HUES64 (cell line): ENCODE measurements at regions not wholly inside any gene's neighbourhood (a gene's known extent, or its start where the extent isn't known, plus 50 kb on each side); places are given as distances from the start of the nearest gene placed in this dataset.

Experiments used
- H3K27ac ChIP-seq: 2 replicates; pipeline ENCODE4 v1.7.0; 2013; ENCODE audit warnings: low read depth, low read length, inconsistent platforms
- H3K27me3 ChIP-seq: 2 replicates; pipeline ENCODE4 v1.6.1; 2013; ENCODE audit warnings: mild to moderate bottlenecking, low read length; ENCODE audit not compliant: insufficient read depth
- H3K36me3 ChIP-seq: 2 replicates; pipeline ENCODE4 v1.6.1; 2013; ENCODE audit warnings: mild to moderate bottlenecking, low read length; ENCODE audit not compliant: insufficient read depth
- H3K4me1 ChIP-seq: 2 replicates; pipeline ENCODE4 v1.6.1; 2013; ENCODE audit warnings: mild to moderate bottlenecking, low read length, moderate library complexity; ENCODE audit not compliant: insufficient read depth
- H3K4me3 ChIP-seq: 2 replicates; pipeline ENCODE4 v1.5.1; 2013; ENCODE audit warnings: mild to moderate bottlenecking, low read length, moderate library complexity
- H3K9ac ChIP-seq: 2 replicates; pipeline ENCODE4 v1.6.1; 2013; ENCODE audit warnings: mild to moderate bottlenecking, low read depth, low read length
- H3K9me3 ChIP-seq: 2 replicates; pipeline ENCODE4 v1.6.1; 2013; ENCODE audit warnings: low read depth, low read length; ENCODE audit not compliant: insufficient read depth
- WGBS: fragments of 150-250, 120-280 bp; methylation state at CpG from one replicate; pipeline ENCODE4 v1.1.7; 2013; ENCODE audit warnings: missing lambda C conversion rate; 5-methylcytosine and 5-hydroxymethylcytosine counted together

GRCh38 chr1:218139761-218140160 lies 145.3 kb upstream of the RRP15 start:
- Histone ChIP-seq H3K36me3 (no peaks in the 10 kb centered on the region), H3K4me1 (no peaks in the 10 kb centered on the region), H3K27me3 (no peaks in the 10 kb centered on the region), H3K9me3 (no peaks in the 10 kb centered on the region), H3K4me3 (no peak overlapping the region), H3K27ac (no peak overlapping the region), H3K9ac (no peak overlapping the region)
- WGBS: 94% methylated on average over 4 of the region's 4 CpGs

GRCh38 chr1:218156595-218156994 lies 128.5 kb upstream of the RRP15 start:
- H3K36me3 ChIP-seq: no peaks in the 10 kb centered on the region
- H3K27me3 ChIP-seq: peaks cover 10% of the 10 kb centered on the region
- 4% methylated on average over 15 of the region's 15 CpGs for WGBS
- H3K9me3 ChIP-seq: no peaks in the 10 kb centered on the region
- H3K4me1 ChIP-seq: peaks cover 11% of the 10 kb centered on the region
- no peak overlapping the region for H3K27ac ChIP-seq
- no peak overlapping the region for H3K9ac ChIP-seq
- peak overlapping the region; percentile 26 for H3K4me3 ChIP-seq

GRCh38 chr1:218163371-218163770 lies 121.7 kb upstream of the RRP15 start:
- Histone ChIP-seq H3K4me1 (peaks cover 18% of the 10 kb centered on the region), H3K27ac (no peak overlapping the region), H3K36me3 (no peaks in the 10 kb centered on the region), H3K9me3 (no peaks in the 10 kb centered on the region), H3K9ac (no peak overlapping the region), H3K27me3 (peaks cover 52% of the 10 kb centered on the region), H3K4me3 (peak overlapping the region; percentile 76; the same call in 1 of the 2 replicates)
- WGBS: 82% methylated on average over 3 of the region's 7 CpGs

- Histone ChIP-seq H3K9me3 (no peaks in the 10 kb centered on the region), H3K9ac (peak overlapping the region; percentile 69), H3K4me1 (peaks cover 18% of the 10 kb centered on the region), H3K36me3 (no peaks in the 10 kb centered on the region), H3K27ac (peak overlapping the region; percentile 70; the same call in 1 of the 2 replicates), H3K27me3 (peaks cover 52% of the 10 kb centered on the region), H3K4me3 (peak overlapping the region; percentile 76)
- under 1% methylated on average over 68 of the region's 68 CpGs for WGBS
Measured at GRCh38 chr1:218164111-218164929, 120.8 kb upstream of the RRP15 start.

GRCh38 chr1:218164930-218165700 lies 120.0 kb upstream of the RRP15 start:
- peaks cover 52% of the 10 kb centered on the region for H3K27me3 ChIP-seq
- peak overlapping the region; percentile 69 for H3K9ac ChIP-seq
- H3K27ac ChIP-seq: peak overlapping the region; percentile 70; the same call in 1 of the 2 replicates
- no peaks in the 10 kb centered on the region for H3K36me3 ChIP-seq
- H3K4me1 ChIP-seq: peaks cover 18% of the 10 kb centered on the region
- under 1% methylated on average over 80 of the region's 80 CpGs for WGBS
- H3K4me3 ChIP-seq: peak overlapping the region; percentile 76
- H3K9me3 ChIP-seq: no peaks in the 10 kb centered on the region

- no peaks in the 10 kb centered on the region for H3K36me3 ChIP-seq
- 3% methylated on average over 10 of the region's 10 CpGs for WGBS
- H3K4me1 ChIP-seq: peaks cover 18% of the 10 kb centered on the region
- H3K9me3 ChIP-seq: no peaks in the 10 kb centered on the region
- no peak overlapping the region for H3K27ac ChIP-seq
- peaks cover 52% of the 10 kb centered on the region for H3K27me3 ChIP-seq
- peak overlapping the region; percentile 76 for H3K4me3 ChIP-seq
- H3K9ac ChIP-seq: peak overlapping the region; percentile 69
Measured at GRCh38 chr1:218165701-218166114, 119.4 kb upstream of the RRP15 start.

GRCh38 chr1:218166268-218166945 lies 118.7 kb upstream of the RRP15 start:
- H3K27ac ChIP-seq: no peak overlapping the region
- no peak overlapping the region for H3K9ac ChIP-seq
- H3K27me3 ChIP-seq: peaks cover 52% of the 10 kb centered on the region
- peak overlapping the region; percentile 76 for H3K4me3 ChIP-seq
- whole genome bisulfite sequencing: 45% methylated on average over 5 of the region's 8 CpGs
- no peaks in the 10 kb centered on the region for H3K36me3 ChIP-seq
- peaks cover 18% of the 10 kb centered on the region for H3K4me1 ChIP-seq
- H3K9me3 ChIP-seq: no peaks in the 10 kb centered on the region

GRCh38 chr1:218171302-218171893 lies 113.7 kb upstream of the RRP15 start:
- Histone ChIP-seq H3K4me3 (no peak overlapping the region), H3K9ac (no peak overlapping the region), H3K27ac (no peak overlapping the region), H3K9me3 (no peaks in the 10 kb centered on the region), H3K27me3 (peaks cover 18% of the 10 kb centered on the region), H3K36me3 (no peaks in the 10 kb centered on the region), H3K4me1 (peaks cover 5% of the 10 kb centered on the region; the same call in 1 of the 2 replicates)
- 4% methylated on average over 3 of the region's 4 CpGs for WGBS

- Histone ChIP-seq H3K4me3 (no peak overlapping the region), H3K27ac (no peak overlapping the region), H3K9ac (no peak overlapping the region), H3K36me3 (no peaks in the 10 kb centered on the region), H3K9me3 (no peaks in the 10 kb centered on the region), H3K27me3 (no peaks in the 10 kb centered on the region), H3K4me1 (no peaks in the 10 kb centered on the region)
- WGBS: 92% methylated on average over 2 of the region's 2 CpGs
Measured at GRCh38 chr1:218182455-218182854, 102.6 kb upstream of the RRP15 start.

- no peaks in the 10 kb centered on the region for H3K4me1 ChIP-seq
- H3K9me3 ChIP-seq: no peaks in the 10 kb centered on the region
- H3K9ac ChIP-seq: no peak overlapping the region
- no peaks in the 10 kb centered on the region for H3K27me3 ChIP-seq
- H3K36me3 ChIP-seq: no peaks in the 10 kb centered on the region
- H3K4me3 ChIP-seq: no peak overlapping the region
- H3K27ac ChIP-seq: no peak overlapping the region
- 94% methylated on average over 3 of the region's 3 CpGs for WGBS
Measured at GRCh38 chr1:218200979-218201378, 84.1 kb upstream of the RRP15 start.
